Trophoblast cell (in vitro differentiated cells and primary cell): ENCODE measurements at regions not wholly inside any gene's neighbourhood (a gene's known extent, or its start where the extent isn't known, plus 50 kb on each side); places are given as distances from the start of the nearest gene placed in this dataset.

Source experiments
- DNase-seq, 2 donors: peaks; one replicate each; pipeline ENCODE4 v3.0.0-alpha.2; 2016
- H2AFZ ChIP-seq: 2 replicates; pipeline ENCODE4 v1.6.1; 2013; ENCODE audit warnings: low read length, moderate library complexity, mild to moderate bottlenecking; ENCODE audit not compliant: insufficient read depth, poor library complexity
- H2AK5ac ChIP-seq: 2 replicates; pipeline ENCODE4 v1.6.1; 2013; ENCODE audit warnings: mild to moderate bottlenecking, low read length
- H2BK120ac ChIP-seq: 2 replicates; pipeline ENCODE4 v1.6.1; 2013; ENCODE audit warnings: low read length, mild to moderate bottlenecking, moderate library complexity; ENCODE audit not compliant: insufficient read depth, poor library complexity
- H2BK12ac ChIP-seq: 2 replicates; pipeline ENCODE4 v1.6.1; 2013; ENCODE audit warnings: mild to moderate bottlenecking, low read length, moderate library complexity
- H2BK5ac ChIP-seq: 2 replicates; pipeline ENCODE4 v1.6.1; 2013; ENCODE audit warnings: low read length, low read depth, moderate library complexity, mild to moderate bottlenecking; ENCODE audit not compliant: poor library complexity
- H3K14ac ChIP-seq: 2 replicates; pipeline ENCODE4 v1.6.1; 2013; ENCODE audit warnings: mild to moderate bottlenecking, low read length
- H3K18ac ChIP-seq: 2 replicates; pipeline ENCODE4 v1.6.1; 2013; ENCODE audit warnings: mild to moderate bottlenecking, low read length
- H3K23ac ChIP-seq: 2 replicates; pipeline ENCODE4 v1.6.1; 2013; ENCODE audit warnings: low read length
- H3K27ac ChIP-seq: 2 replicates; pipeline ENCODE4 v1.5.1; 2013; ENCODE audit warnings: low read depth, mild to moderate bottlenecking, inconsistent platforms, low read length, moderate library complexity
- H3K27me3 ChIP-seq: 2 replicates; pipeline ENCODE4 v1.6.1; 2013; ENCODE audit warnings: inconsistent platforms, mild to moderate bottlenecking, low read length, moderate library complexity; ENCODE audit not compliant: insufficient read depth
- H3K36me3 ChIP-seq, 2 experiments: 1 replicate in 1 of 2; 2 replicates in 1 of 2; pipeline ENCODE4 v1.6.1; 2013; ENCODE audit warnings: low read length in 2 of 2, mild to moderate bottlenecking in 2 of 2, moderate library complexity in 1 of 2; ENCODE audit not compliant: insufficient read depth in 2 of 2, control insufficient read depth in 1 of 2
- H3K4ac ChIP-seq: 2 replicates; pipeline ENCODE4 v1.6.1; 2013; ENCODE audit warnings: low read depth, mild to moderate bottlenecking, low read length, moderate library complexity
- H3K4me1 ChIP-seq, 2 experiments: 1 replicate in 1 of 2; 2 replicates in 1 of 2; pipeline ENCODE4 v1.6.1; 2013; ENCODE audit warnings: low read length in 2 of 2, mild to moderate bottlenecking in 2 of 2, moderate library complexity in 1 of 2; ENCODE audit not compliant: insufficient read depth in 2 of 2, control insufficient read depth in 1 of 2
- H3K4me2 ChIP-seq: 2 replicates; pipeline ENCODE4 v1.6.1; 2013; ENCODE audit warnings: inconsistent platforms, mild to moderate bottlenecking, low read length, moderate library complexity
- H3K4me3 ChIP-seq: 2 replicates; pipeline ENCODE4 v1.5.1; 2013; ENCODE audit warnings: mild to moderate bottlenecking, low read depth, low read length, inconsistent platforms
- H3K79me1 ChIP-seq: one replicate; pipeline ENCODE4 v1.6.1; 2013; ENCODE audit warnings: low read length
- H3K79me2 ChIP-seq: 2 replicates; pipeline ENCODE4 v1.6.1; 2013; ENCODE audit warnings: low read length, mild to moderate bottlenecking; ENCODE audit not compliant: control insufficient read depth, insufficient read depth, poor library complexity
- H3K9ac ChIP-seq: 2 replicates; pipeline ENCODE4 v1.6.1; 2013; ENCODE audit warnings: mild to moderate bottlenecking, low read length
- H3K9me3 ChIP-seq: 2 replicates; pipeline ENCODE4 v1.6.1; 2013; ENCODE audit warnings: low read depth, mild to moderate bottlenecking, control low read depth, inconsistent platforms, low read length; ENCODE audit not compliant: insufficient read depth
- H4K12ac ChIP-seq: 2 replicates; pipeline ENCODE4 v1.6.1; 2013; ENCODE audit warnings: low read depth, mild to moderate bottlenecking, low read length, moderate library complexity
- H4K8ac ChIP-seq: 2 replicates; pipeline ENCODE4 v1.6.1; 2013; ENCODE audit warnings: low read depth, mild to moderate bottlenecking, low read length, moderate library complexity
- H4K91ac ChIP-seq: one replicate; pipeline ENCODE4 v1.6.1; 2013; ENCODE audit warnings: low read depth, mild to moderate bottlenecking, low read length, moderate library complexity
- WGBS: extraction: QIAGEN DNeasy Blood & Tissue Kit; methylation state at CpG from one replicate; pipeline ENCODE4 v1.1.7; 2013; ENCODE audit warnings: missing lambda C conversion rate; ENCODE audit not compliant: insufficient read length, insufficient coverage; ENCODE audit errors: extremely low coverage; 5-methylcytosine and 5-hydroxymethylcytosine counted together

- H4K12ac ChIP-seq, result no peak overlapping the region
- peaks cover 7 to 11% of the 10 kb centered on the region in 2 experiments for H3K4me1 ChIP-seq
- H3K27ac ChIP-seq, result no peak overlapping the region
- no peak overlapping the region for H3K9ac ChIP-seq
- no peaks in the 10 kb centered on the region for H3K79me2 ChIP-seq
- no peak overlapping the region for H3K23ac ChIP-seq
- H3K4me2 ChIP-seq, result no peak overlapping the region
- H3K27me3 ChIP-seq, result no peaks in the 10 kb centered on the region
- no peak overlapping the region for H3K18ac ChIP-seq
- H4K8ac ChIP-seq, result no peak overlapping the region
- no peak overlapping the region for H4K91ac ChIP-seq
- no peak for DNase-seq
- H3K9me3 ChIP-seq, result peaks cover 1% of the 10 kb centered on the region
- H2AFZ ChIP-seq, result no peak overlapping the region
- H2AK5ac ChIP-seq, result no peak overlapping the region
- no peak overlapping the region for H3K14ac ChIP-seq
- H3K79me1 ChIP-seq, result peaks cover 3% of the 10 kb centered on the region
- H3K36me3 ChIP-seq, result no peaks in the 10 kb centered on the region
- H2BK5ac ChIP-seq, result no peak overlapping the region
- no CpG with 5 or more reads among the region's 2 CpGs for WGBS
- no peak overlapping the region for H2BK12ac ChIP-seq
- no peak overlapping the region for H3K4me3 ChIP-seq
- no peak overlapping the region for H2BK120ac ChIP-seq
- no peak overlapping the region for H3K4ac ChIP-seq
These were observed 495.1 kb downstream of the SOX6 start for GRCh38 chr11:15861256-15861655.

DNA sequence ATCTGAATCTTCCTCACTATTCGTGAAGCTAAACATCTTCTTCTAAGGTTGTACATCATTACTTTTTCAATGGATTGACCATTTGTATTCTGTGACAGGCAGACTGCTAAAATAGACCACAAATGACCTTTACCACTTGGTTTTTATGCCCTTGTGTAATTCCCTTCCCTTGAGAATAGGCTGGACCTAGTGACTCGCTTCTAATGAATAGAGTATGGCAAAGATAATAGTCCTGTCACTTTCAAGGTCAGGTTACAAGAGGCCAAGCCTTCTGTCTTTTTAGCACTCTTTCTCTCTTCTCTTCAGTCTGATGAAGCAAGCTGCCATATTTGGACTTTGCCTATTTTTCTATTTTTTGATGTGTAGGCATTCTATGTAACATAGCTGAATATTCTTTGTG is 492.9 kb downstream of the SOX6 start:
- Histone ChIP-seq H3K4me3 (no peak overlapping the region), H2AK5ac (no peak overlapping the region), H3K4me1 (peaks cover 7 to 11% of the 10 kb centered on the region in 2 experiments), H3K23ac (no peak overlapping the region), H3K79me2 (no peaks in the 10 kb centered on the region), H2BK120ac (no peak overlapping the region), H3K14ac (no peak overlapping the region), H3K27me3 (no peaks in the 10 kb centered on the region), H3K27ac (no peak overlapping the region), H2BK12ac (no peak overlapping the region), H4K91ac (no peak overlapping the region), H3K9me3 (peaks cover 1% of the 10 kb centered on the region), H2AFZ (no peak overlapping the region), H3K36me3 (no peaks in the 10 kb centered on the region), H3K79me1 (peaks cover 3% of the 10 kb centered on the region), H3K9ac (no peak overlapping the region), H4K8ac (no peak overlapping the region), H4K12ac (no peak overlapping the region), H2BK5ac (no peak overlapping the region), H3K4me2 (no peak overlapping the region), H3K18ac (no peak overlapping the region), H3K4ac (no peak overlapping the region)
- no peak for DNase-seq
- WGBS, result no CpG with 5 or more reads among the region's 2 CpGs

DNA sequence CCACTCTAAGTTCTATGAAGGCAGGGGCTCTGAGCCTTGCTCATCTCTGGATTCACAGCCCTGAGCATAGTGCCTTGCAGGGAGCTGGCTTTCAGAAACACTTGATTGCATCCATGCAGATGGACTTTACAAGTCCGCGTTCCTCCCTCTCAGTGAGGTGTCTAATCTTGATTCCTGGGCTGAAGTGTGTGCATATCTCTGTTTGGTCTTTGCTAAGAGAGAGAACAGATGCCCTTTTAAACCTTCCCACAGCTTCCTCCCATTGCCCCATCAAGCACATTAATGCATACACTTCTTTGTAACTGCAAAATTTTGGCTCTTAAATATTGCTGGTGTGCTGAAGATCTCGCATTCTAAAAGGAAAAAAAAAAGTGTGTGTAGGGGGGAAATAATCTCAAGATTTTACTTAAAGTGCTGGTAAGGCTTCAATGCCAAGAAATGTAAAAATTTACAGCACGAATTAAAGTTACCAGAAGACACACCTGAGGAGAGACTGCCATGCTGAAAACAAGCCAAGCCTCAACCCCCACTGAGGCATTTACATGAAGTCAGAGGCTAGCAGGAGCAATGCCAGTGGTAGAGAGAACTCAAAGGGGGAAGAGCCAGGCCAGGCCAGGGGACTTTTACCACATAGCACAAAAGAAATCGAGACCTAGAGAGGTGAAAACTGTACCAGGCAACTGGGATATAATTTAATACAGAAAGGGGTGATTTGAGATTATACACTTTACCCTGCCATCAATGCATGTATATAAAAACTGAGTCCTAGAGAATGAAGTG is 492.1 kb downstream of the SOX6 start:
- H3K27me3 ChIP-seq, result no peaks in the 10 kb centered on the region
- H3K79me1 ChIP-seq, result peaks cover 3% of the 10 kb centered on the region
- no peak overlapping the region for H3K4ac ChIP-seq
- no peak overlapping the region for H4K91ac ChIP-seq
- no peak overlapping the region for H2AK5ac ChIP-seq
- H3K36me3 ChIP-seq, result no peaks in the 10 kb centered on the region
- no peak overlapping the region for H3K27ac ChIP-seq
- no CpG with 5 or more reads among the region's 5 CpGs for WGBS
- H2BK120ac ChIP-seq, result no peak overlapping the region
- no peak overlapping the region for H3K9ac ChIP-seq
- H3K14ac ChIP-seq, result no peak overlapping the region
- no peak for DNase-seq
- H3K4me2 ChIP-seq, result no peak overlapping the region
- H3K18ac ChIP-seq, result no peak overlapping the region
- H3K79me2 ChIP-seq, result no peaks in the 10 kb centered on the region
- H3K23ac ChIP-seq, result no peak overlapping the region
- no peak overlapping the region for H2BK5ac ChIP-seq
- peaks cover 7 to 11% of the 10 kb centered on the region in 2 experiments for H3K4me1 ChIP-seq
- H2AFZ ChIP-seq, result no peak overlapping the region
- H2BK12ac ChIP-seq, result no peak overlapping the region
- H3K4me3 ChIP-seq, result no peak overlapping the region
- H4K8ac ChIP-seq, result no peak overlapping the region
- H3K9me3 ChIP-seq, result peaks cover 1% of the 10 kb centered on the region
- no peak overlapping the region for H4K12ac ChIP-seq

DNA sequence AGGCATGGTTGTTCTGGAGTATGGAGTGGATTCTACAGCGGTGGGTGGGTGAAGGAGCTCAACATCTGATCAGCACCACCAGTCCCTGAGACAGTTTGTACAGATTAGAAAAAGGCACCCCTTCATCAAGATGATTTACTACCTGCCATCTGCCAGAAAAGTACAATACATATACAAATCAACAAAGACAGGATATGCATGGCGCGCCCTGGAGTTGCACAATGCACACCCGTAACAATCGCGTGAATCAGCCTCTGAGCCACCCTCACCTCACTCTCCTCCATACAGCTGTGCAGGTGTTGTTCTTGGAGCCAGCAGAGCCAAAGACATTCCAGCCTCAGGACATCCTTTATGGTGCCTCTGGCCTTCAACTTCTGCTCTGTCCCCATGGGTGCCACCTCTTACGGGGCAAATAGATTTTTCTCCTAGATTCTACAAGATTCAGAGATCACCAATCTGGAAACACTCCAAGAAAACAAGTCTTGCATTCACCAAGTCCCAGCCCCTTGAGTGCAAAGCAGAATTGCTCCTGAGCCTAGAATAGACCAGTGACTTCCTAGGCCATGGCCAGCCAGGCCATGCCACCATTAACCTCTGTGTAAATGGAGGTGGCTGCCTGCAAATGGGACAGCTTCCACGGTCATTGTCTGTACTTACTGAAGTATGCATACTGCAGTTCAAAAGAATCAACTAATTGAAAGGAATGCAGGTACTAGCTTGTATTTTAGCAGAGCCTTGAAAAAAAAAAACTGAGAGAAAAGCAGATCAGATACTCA is 490.9 kb downstream of the SOX6 start:
- peak; percentile 88 to 91 for DNase-seq
- Histone ChIP-seq H2BK5ac (no peak overlapping the region), H3K4me1 (peaks cover 7 to 11% of the 10 kb centered on the region in 2 experiments), H3K4ac (no peak overlapping the region), H3K18ac (no peak overlapping the region), H3K9me3 (peaks cover 1% of the 10 kb centered on the region), H2AFZ (no peak overlapping the region), H2BK120ac (no peak overlapping the region), H3K27me3 (no peaks in the 10 kb centered on the region), H3K23ac (no peak overlapping the region), H3K14ac (no peak overlapping the region), H3K4me3 (no peak overlapping the region), H3K27ac (no peak overlapping the region), H4K8ac (no peak overlapping the region), H3K79me1 (peaks cover 3% of the 10 kb centered on the region), H4K12ac (no peak overlapping the region), H2AK5ac (no peak overlapping the region), H3K36me3 (no peaks in the 10 kb centered on the region), H3K4me2 (no peak overlapping the region), H3K79me2 (no peaks in the 10 kb centered on the region), H3K9ac (no peak overlapping the region), H4K91ac (no peak overlapping the region), H2BK12ac (no peak overlapping the region)
- no CpG with 5 or more reads among the region's 8 CpGs for WGBS
